NCI-H2029 treated with DMSO at 0.1 percent for 48 hours (cell line): ENCODE measurements at regions not wholly inside any gene's neighbourhood (a gene's known extent, or its start where the extent isn't known, plus 50 kb on each side); places are given as distances from the start of the nearest gene placed in this dataset.
"Not testable (repeated sequence)": the region's sequence is repeated elsewhere in the genome, so short reads cannot be mapped to it uniquely, and the experiment has no call there.

Experiments used
- DNase-seq: peaks from one replicate; lab custom pipeline; 2025; lab: John Stamatoyannopoulos, UW

DNA sequence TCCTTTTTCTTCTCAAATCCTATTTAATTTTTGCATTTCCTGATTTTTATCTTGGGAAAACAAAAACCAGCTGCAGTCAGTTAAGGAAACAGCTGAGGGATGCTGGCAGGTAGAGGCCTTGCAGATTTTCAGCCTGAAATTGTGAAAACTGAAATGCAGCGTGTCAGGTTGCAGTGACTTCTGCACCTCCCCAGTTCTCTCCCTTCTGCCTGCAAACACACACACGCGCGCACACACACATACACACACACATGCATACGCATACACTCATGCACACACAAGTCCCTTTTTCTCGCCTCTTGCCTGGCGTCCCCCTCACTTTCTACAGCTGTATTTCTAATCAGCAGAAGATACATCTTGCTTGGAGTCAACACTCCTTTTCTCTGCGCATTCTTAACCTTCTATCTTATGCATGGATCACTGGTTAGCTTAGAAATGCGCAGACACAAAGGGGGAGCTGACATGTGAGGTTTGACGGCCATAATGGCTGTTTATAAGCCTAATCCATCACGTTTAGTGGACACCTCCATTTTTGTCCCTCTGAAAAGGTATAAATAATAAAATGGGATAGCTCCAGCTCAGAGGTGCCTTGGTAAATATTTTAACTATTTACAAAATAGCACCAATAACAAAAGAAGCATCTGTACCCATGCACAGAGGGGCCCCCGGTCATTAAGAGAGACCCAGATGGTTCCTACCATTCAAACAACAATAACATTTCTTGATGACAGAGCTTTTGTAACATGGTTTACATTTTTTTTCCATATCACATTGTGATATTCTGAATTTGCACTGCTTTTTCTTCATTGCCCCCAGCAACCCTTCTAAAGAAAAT is 392.1 kb upstream of the SALL1 start:
- DNase-seq, result no peak

GRCh38 chr16:51540259-51540658 is 389.2 kb upstream of the SALL1 start:
- no peak for DNase-seq

GRCh38 chr16:51538707-51539498 is 387.8 kb upstream of the SALL1 start:
- DNase-seq, result no peak

DNA sequence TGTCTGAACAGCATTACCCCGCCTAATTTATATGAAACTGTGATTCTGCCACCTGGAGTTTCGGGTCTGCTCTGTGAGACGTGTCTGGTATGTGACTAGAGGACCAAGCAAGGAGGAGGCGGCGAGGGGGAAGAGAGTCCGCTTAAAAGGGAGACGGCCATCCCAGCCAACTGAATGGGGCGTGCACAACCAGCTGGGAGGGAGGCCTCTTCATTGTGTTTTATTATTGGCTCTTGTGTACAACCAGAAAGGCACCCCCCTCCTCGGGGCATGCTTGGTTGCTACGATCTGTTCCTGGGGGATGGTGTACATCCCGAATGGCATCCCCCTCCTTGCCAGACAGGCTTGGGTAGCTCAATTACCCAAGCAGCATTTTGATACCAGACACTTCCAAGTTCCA is 384.5 kb upstream of the SALL1 start:
- DNase-seq, result no peak

- no peak for DNase-seq
Observed at GRCh38 chr16:51532551-51532950, 381.5 kb upstream of the SALL1 start.

- no peak for DNase-seq
Observed at GRCh38 chr16:51531271-51531670, 380.2 kb upstream of the SALL1 start.

- no peak for DNase-seq
Observed at GRCh38 chr16:51527349-51527748, 376.3 kb upstream of the SALL1 start.

DNA sequence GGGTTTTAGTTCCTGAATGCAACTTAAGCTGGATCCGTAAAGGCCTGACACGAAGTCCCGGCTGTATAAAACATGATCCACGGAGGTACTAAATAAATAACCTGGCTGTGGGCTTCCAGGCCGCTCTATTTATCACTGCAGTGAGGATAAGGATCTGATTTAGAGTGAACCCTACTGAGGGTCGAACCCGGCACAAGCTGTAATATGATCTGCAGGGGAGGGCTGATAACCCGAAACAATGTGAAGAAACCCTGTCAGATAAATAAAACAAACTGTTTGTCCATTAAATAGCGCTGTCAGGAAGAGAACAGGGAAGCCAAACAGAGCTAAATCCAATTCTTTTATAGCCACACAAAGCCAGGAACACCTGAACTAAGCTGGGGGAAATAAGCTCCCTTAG is 375.6 kb upstream of the SALL1 start:
- no peak for DNase-seq

DNA sequence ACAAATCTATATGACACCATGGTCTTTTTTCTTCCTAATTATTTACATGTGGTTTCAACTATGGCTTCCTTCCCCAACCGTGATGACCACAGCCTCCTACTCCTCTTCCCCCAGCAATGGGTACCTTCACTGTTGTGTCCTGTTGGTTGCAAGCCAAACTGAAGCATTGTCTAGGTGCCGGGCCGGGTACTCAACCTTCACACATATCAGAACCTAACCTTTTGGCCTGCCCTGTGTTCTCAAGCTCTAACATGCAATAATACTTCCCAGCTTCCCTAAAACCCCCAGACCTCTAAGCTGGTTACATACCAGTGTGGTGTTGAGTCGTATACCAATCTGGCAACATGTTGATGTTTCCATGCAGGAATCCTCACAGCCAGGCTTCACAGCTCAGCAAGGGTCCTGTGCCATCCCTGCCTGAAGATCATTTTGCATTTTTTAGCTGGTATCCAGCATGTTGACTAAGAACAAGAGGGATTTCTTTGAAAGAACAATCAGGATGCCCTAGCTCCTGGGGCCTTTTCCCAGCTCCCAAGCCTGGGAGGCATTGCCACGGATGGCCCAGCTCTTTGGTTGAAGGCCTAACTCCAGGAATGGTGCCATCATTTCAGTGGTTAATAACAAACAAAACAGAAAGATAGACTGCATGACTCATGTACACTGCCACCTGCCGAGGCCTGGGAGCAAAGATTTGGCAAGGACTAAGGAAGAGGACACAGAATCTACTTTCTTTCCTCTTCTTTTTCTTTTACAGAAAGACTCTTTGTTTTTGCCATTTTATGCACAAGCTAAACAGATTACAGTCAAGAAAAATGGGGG is 373.7 kb upstream of the SALL1 start:
- DNase-seq, result peak; percentile 21

DNA sequence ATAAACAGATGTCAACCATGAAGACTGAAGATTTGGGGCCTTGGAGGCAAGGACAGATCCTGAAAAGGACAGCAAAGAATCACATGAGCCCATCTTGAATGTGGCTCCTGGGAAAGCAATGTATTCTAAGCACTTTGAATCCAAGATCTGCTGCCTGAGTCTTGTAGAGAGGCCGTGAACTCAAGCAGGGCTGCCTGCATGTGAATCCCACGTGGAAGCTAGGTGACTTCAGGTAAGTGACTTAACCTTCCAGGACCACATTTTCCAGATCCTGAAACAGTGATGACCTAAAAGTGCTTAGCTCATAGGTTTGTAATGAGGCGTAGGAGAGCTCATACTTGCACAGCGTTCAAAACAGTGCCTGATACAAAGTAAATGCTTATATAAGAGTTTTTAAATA is 373.0 kb upstream of the SALL1 start:
- no peak for DNase-seq

DNA sequence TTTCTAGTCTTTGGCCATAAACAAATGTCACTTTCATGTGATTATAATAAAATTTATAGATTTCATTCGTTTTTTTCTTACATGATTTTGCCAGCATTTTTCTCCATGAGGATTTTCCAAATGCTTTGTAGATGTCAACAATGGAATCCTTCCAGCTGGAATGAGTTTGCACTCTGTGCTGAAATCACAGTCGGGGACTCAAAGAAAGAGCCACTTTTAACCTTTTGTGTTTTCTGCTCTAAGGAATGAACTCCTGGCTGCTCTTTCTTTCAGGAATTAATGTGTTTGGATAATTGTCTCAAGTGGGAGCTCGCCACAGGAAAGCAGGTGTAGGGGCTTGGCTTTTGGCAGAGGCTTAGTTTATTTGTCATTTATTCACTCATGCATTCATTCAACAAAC is 372.3 kb upstream of the SALL1 start:
- peak; percentile 55 for DNase-seq

GRCh38 chr16:51522902-51523301 is 371.8 kb upstream of the SALL1 start:
- no peak for DNase-seq

DNA sequence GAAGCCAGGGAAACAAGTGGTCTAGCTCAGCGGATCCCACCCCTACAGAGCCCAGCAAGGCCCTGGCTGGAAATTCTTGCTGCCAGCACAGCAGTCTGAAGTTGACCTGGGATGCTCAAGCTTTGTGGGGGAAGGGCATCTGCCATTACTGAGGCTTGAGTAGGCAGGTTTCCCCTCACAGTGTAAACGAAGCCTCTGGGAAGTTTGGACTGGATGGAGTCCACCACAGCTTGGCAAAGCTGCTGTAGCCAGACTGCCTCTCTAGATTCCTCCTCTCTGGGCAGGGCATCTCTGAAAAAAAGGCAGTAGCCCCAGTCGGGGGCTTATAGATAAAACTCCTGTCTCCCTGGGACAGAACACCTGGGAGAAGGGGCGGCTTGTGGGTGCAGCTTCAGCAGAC is 365.9 kb upstream of the SALL1 start:
- not testable (repeated sequence) for DNase-seq

DNA sequence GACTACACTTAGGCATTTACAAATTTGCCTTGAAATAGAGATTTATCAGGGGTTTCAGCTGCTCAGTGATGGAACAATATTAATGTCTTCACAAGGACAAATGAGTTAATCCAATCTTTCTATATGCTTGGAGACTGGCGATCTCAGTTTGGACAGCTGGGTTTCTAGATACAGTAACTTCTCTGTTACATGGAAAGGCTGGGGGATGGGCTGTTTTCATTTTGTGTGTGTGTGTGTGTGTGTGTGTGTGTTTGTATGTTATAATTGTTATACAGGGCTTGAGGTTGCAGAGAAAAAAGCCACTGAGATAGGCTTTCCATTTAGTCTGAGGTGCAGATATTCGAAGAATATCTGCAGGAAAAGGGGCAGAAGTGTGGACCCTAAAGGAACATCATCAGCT is 359.3 kb upstream of the SALL1 start:
- DNase-seq, result no peak

DNA sequence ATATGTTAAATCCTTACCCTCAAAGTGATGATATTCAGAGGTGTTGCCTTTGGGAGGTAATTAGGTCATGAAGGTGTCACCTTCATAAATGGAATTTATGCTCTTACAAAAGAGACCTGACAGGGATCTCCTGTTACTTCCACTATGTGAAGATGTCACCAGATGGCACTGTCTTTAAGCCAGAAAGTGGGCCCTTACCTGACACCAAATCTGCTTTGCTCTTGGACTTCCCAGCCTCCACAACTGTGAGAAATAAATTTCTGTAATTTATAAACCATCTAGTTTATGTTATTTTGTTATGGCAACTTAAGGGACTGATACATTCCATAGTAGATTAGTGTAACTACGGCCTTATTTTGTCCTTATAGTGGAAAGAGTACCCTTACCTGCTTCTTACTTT is 358.3 kb upstream of the SALL1 start:
- no peak for DNase-seq

GRCh38 chr16:51508490-51509212 is 357.6 kb upstream of the SALL1 start:
- DNase-seq, result no peak

DNA sequence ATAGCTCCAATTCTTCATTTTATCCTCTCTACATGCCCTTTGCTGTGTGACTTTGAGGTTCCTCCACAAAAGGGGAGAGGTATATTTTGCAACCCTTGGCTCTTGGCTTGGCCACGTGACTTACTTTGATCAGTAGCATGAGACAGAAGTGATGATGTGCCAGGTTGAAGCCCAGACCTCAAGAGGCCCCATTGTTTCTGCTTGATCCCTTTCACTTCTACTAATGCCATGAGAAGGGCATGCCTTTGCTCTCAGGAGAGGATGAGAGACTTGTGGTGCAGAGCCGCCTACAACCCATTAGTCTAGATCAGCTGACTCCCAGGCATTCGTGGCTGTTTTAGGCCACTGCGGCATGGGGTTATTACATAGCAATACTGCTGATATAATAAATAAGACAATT is 356.2 kb upstream of the SALL1 start:
- no peak for DNase-seq

DNA sequence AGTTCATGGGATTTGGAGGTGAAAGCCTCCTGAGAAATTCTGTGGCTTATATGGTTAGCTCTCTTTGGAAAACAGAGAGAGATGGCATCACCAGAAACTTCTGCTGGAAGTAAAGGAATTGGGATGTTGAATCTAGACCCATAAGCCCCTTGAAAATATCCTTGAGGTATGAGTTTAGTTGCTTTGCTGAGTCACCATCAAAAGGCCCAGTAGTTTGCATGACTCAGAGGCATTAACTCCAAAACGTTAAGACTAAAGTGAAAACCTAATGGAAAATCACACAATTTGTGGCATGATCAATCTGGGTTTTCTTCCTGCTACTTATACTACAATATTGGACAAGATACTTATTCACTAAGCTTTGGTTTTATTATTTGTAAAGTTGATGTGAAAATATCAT is 349.2 kb upstream of the SALL1 start:
- DNase-seq, result no peak

DNA sequence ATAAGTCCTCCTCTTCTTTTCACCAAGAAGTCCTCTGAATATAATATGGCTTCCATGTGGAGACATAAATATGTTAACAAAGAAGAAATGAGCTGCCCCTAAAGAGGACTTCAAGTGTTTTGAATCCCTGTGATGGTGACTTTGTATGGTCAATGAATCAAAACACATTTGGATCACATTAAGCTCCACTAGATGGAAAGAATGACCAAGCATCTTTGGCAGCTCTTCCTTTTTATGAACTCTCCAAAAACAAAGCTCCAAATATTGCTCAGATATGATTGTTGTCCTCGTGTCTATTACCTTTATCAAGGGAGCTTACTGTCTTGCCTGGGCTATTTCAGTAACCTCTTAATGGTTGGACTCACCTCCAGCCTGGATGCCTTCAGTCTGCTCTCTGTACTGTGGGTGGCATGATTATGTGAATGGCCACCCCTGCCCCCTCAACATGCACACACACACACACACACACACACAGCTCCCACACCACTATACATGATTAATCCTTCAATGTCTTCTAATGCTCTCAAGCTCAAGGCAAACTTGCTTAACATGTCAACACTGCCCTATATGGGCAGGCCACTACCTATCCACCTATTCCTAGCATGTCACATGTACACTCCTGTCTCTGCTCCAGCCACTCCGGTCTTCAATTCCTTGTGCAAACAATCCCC is 346.6 kb upstream of the SALL1 start:
- DNase-seq, result no peak

GRCh38 chr16:51490866-51491265 is 339.8 kb upstream of the SALL1 start:
- no peak for DNase-seq

DNA sequence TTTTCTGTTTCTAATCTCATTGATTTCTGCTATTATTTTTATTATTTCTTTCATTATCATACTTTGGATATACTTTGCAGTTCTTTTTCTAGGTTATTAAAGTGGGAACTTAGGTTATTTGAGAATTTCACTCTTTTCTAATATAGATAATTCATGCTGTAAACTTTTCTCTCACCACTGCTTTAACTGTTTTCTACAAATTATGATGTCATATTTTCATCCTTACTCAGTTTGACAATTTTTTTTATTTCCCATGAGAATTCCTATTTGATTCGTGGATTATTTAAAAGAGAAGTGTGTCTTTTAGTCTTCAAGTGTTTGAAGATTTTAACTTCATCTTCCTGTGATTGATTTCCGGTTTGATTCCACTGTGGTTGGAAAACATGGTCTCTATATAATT is 336.8 kb upstream of the SALL1 start:
- no peak for DNase-seq
